GM18507 (cell line): ENCODE measurements at regions not wholly inside any gene's neighbourhood (a gene's known extent, or its start where the extent isn't known, plus 50 kb on each side); places are given as distances from the start of the nearest gene placed in this dataset.
"Not testable (repeated sequence)": the region's sequence is repeated elsewhere in the genome, so short reads cannot be mapped to it uniquely, and the experiment has no call there.

ENCODE experiments used
- DNase-seq: peaks from one replicate; pipeline ENCODE4 v3.0.0; 2011; ENCODE audit warnings: low read depth; ENCODE audit not compliant: insufficient read length; ENCODE audit errors: extremely low spot score
- FAIRE-seq: peaks from 2 replicates; lab custom pipeline; 2011; peaks lifted over from hg19 to GRCh38; lab: Jason Lieb, UNC

- no peak for DNase-seq
- no peak for FAIRE-seq
Measured at GRCh38 chr4:43391069-43391468, 498.6 kb downstream of the GRXCR1 start.

GRCh38 chr4:43394976-43395375, 502.5 kb downstream of the GRXCR1 start:
- FAIRE-seq: no peak
- DNase-seq: no peak

DNA sequence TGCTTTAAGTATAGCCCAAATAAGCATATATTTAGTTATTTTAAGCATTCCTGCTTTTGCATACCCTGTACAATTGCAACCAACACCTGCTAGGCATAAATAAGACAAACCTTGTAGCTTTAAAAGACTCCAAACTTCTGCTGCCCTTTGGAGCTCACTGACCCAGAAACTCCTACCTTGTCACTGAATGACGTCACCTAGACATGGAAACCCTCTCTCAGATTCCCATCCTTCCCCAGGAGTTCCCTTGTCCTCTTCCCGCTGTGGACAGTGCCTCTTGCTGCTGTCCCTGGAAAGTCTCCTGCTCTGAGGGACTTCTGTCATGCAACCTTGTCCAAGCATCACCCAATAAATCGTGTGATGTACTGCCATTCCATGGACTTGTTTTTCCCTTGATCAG, 507.2 kb downstream of the GRXCR1 start:
- FAIRE-seq (no peak), DNase-seq (no peak)

DNA sequence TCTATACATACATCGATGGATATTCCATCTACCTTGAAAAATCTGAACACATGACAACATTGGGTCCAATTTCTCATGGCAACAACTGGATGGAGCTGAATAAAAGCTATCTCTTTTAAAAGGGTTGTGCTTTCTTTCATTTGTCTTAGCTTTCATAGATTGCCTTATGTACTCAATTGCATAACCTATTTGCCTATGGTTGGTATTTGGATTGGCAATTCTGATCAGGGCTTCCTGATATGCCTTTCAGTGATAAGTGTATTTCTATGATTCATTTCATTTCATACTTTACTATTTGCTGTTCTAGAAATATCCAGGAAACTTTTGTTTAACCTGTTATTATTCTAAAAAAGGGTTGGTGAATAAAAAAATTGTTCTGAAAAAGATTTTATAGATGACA, 509.9 kb downstream of the GRXCR1 start:
- no peak for FAIRE-seq
- DNase-seq: no peak

DNA sequence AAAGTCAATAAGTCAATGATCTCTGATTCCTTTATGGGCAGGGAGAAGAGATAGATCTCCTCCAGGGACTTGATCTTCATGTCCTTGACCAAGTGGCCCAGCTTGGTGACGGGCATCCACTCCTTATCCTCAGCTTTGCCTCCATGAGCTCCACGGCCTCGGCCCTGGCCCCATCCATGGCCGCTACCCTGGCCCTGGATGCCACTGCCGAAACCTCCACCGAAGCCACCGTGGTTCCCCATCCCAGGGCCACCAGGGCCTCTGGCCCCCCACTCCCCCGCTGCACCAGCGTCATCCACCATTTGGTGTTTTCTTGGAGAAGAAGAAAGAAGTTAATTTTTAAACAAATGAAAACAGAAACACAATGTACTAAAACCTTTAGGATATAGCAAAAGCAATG, 518.1 kb downstream of the GRXCR1 start:
- no peak for DNase-seq
- FAIRE-seq: no peak

DNA sequence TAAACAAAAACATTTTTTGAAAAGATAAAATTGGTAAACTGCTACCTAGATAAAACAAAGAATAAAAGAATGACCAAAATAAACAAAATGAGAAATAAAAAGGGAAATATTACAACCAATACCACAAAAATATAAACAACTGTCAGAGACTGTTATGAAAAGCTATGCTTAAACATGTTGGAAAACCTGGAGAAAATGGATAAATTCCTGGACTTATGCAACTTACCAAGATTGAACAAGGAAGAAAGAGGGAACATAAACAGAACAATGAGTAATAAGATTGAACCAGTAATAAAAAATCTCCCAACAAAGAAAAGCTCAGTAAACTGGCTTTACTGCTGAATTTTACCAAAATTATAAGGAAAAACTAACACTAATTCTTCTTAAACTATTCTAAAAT, 518.7 kb downstream of the GRXCR1 start:
- DNase-seq: no peak
- FAIRE-seq: no peak

- FAIRE-seq (no peak), DNase-seq (no peak)
Measured at GRCh38 chr4:43423276-43423675, 530.8 kb downstream of the GRXCR1 start.

DNA sequence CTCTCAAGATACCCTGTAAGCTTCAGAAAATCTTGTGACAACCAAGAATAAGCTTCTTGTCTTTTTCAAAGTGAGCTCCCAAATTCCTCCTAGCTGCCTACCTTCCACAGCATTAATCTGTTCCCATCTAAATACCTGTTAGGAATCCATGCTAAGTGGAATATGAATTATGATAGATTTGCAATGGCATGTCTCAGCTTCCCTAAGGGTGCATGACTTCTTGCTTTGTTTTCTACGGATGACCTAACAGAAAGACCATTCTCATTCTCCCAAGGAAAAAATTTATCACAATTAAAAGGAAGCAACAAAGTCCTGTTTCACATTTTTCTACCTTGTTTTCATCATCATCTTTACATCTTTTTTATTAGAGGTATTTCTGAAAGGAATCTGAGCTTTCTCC, 532.7 kb downstream of the GRXCR1 start:
- DNase-seq (no peak), FAIRE-seq (no peak)

DNA sequence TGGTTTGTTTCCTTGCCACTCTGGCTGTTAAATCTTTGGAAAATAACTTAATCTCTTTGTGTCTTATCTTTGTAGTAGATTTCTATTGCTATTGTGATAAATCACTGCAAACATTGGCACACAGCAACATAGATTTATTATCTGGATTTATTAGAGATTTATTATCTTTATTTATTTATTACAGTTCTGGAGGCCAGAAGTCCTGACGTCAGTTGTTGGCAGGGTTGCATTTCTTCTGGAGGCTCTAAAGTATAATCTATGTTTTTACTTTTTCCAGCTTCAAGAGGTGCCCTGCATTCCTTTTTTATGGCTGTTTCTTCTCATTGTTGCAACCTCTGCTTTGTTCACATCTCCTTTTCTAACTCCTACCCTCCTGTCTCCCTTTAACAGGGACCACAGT, 542.8 kb downstream of the GRXCR1 start:
- FAIRE-seq (no peak), DNase-seq (no peak)

GRCh38 chr4:43452948-43453347, 560.4 kb downstream of the GRXCR1 start:
- DNase-seq (no peak), FAIRE-seq (no peak)

GRCh38 chr4:43456383-43456782, 563.9 kb downstream of the GRXCR1 start:
- DNase-seq: no peak
- FAIRE-seq: no peak

DNA sequence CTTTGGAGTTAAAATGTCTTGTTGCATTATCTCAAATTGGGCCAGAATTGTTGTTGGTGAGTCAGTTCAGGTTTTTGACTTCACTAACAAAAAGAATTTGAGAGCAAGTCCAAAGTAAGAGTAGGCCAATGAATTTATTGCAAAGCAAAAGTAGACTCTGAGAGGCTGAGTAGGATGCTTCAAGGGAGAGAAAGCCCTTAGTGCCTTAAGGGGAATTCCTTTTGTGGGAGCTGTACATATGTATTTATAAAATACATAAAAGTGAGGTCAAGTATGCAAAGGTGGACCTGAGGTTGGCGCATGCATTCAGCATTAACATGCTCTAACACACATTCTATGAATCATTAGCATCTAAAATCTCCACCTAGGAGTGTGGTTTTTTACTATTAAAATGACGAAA, 565.4 kb downstream of the GRXCR1 start:
- FAIRE-seq (no peak), DNase-seq (no peak)

- no peak for DNase-seq
- FAIRE-seq: no peak
Measured at GRCh38 chr4:43458293-43458692, 565.8 kb downstream of the GRXCR1 start.

DNA sequence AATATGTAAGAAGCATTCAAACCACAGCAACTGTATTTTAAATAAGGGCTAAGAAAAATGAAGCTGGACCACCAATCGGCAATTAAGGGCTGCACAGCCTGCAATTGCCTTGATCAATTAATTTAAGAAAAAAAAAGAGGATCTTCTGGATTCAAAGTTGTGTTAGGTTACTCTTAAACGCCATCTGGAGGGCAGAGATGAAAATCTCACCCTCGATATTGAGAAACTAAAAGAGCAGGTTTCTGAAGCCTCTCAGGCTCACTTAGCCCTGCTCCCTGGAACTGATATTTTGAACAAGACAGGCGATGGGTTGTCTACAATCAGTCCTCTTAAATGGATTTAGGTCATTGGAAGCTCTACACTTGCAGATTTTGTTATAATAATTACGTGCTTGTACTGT, 579.4 kb downstream of the GRXCR1 start:
- DNase-seq (no peak), FAIRE-seq (no peak)

DNA sequence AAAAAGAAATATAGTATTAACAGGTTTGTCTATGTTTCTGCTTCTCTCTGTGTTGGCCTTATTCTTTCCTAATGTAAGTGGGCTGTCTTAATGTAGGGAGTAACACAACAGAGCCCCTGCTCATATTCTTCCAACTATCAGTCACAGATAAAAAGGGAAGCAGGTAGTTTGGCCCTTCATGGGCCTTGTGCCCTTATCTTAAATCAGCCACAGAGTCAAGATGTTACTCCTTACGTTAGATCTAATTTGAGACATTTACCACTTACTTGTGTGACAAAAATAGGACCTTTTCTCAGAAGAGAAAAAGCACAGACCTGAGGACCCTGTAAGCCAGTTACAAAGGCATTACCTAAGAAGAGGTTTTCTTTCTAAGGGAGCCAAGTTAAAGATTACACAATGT, 589.0 kb downstream of the GRXCR1 start:
- no peak for FAIRE-seq
- DNase-seq: no peak

- DNase-seq: no peak
- FAIRE-seq: no peak
Measured at GRCh38 chr4:43485196-43485595, 592.7 kb downstream of the GRXCR1 start.

DNA sequence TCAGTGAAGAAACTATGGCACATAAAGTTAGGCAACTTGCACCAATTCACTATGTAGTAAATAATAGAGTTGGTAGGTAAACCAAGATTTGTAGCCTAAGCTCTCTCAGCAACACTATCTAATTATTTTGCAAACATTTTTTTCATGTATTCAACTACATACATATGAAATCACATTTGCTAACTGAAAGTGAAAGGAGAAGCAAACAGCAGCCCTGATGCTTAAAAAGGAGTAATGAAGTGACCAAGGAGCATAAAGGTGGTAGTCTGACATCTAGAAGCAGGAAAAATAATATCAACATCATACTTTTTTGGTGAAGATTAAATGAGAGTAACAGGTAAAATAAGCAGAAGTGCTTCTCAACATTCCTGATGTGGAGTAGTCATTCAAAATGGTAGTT, 603.7 kb downstream of the GRXCR1 start:
- DNase-seq (no peak), FAIRE-seq (no peak)

- DNase-seq (no peak), FAIRE-seq (no peak)
Measured at GRCh38 chr4:43496602-43497001, 604.1 kb downstream of the GRXCR1 start.

DNA sequence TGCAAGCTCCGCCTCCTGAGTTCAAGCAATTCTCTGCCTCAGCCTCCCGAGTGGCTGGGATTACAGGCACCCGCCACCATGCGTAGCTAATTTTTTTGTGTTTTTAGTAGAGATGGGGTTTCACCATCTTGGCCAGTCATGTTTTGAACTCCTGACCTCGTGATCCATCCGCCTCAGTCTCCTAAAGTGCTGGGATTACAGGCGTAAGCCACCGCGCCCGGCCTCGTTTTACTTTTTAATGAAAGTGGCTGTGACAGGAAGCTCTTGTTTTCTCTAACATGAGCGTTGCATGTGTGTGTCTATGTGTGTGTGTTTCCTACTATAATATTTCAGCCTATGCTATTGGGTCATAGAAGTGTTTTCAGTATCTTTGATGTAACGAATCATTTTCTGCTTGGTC, 613.3 kb downstream of the GRXCR1 start:
- not testable (repeated sequence) for FAIRE-seq, DNase-seq

- FAIRE-seq (no peak), DNase-seq (no peak)
Measured at GRCh38 chr4:43512253-43512652, 619.7 kb downstream of the GRXCR1 start.

GRCh38 chr4:43525646-43526045, 633.1 kb downstream of the GRXCR1 start:
- DNase-seq (no peak), FAIRE-seq (no peak)

GRCh38 chr4:43547561-43547960, 655.0 kb downstream of the GRXCR1 start:
- DNase-seq (no peak), FAIRE-seq (no peak)
